ENCODE measurements at regions not wholly inside any gene's neighbourhood (a gene's known extent, or its start where the extent isn't known, plus 50 kb on each side); places are given as distances from the start of the nearest gene placed in this dataset.
"Not testable (repeated sequence)": the region's sequence is repeated elsewhere in the genome, so short reads cannot be mapped to it uniquely, and the experiment has no call there.

DNA sequence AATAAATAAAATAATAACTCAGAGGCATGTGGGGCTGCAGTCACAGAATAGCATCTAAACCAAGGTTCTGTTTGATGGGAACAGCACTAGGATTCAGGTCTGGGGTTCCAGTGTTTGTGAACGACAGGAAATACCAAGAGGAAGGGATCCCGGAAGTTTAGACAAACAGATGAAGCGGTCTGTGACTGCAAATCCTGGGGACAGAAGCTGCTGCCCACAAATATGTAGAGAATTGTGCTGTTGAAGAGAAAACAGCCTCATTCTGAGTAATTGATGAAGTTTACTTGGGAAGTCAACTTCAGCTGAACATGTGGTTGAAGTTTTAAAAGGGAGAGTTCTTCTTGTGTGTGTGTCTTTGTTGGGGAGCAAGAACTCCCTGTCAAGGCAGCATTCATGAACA is 98.4 kb upstream of the TBX5 start:
- Mint-ChIP-seq H3K9me3 (no peaks in the 10 kb centered on the region), H3K27ac (no peak overlapping the region), H3K4me1 (ENCODE audit: unreplicated experiment) (no peaks in the 10 kb centered on the region), H3K27me3 (peaks cover 81% of the 10 kb centered on the region), H3K4me3 (no peak overlapping the region), H3K36me3 (no peaks in the 10 kb centered on the region)
- no peak for DNase-seq (ENCODE audit: extremely low spot score, unreplicated experiment)
- no peak for TF ChIP-seq CTCF (conservative IDR thresholded peaks at IDR 0.05)

- Mint-ChIP-seq H3K27me3 (peaks cover 86% of the 10 kb centered on the region), H3K27ac (no peak overlapping the region), H3K4me3 (peak overlapping the region; percentile 51)
Measured at GRCh38 chr12:114501474-114501807, 95.5 kb upstream of the TBX5 start.

GRCh38 chr12:114500775-114501473 is 95.0 kb upstream of the TBX5 start:
- Mint-ChIP-seq H3K36me3 (no peaks in the 10 kb centered on the region), H3K9me3 (no peaks in the 10 kb centered on the region), H3K27me3 (peaks cover 87% of the 10 kb centered on the region), H3K27ac (no peak overlapping the region), H3K4me3 (peak overlapping the region; percentile 51), H3K4me1 (ENCODE audit: unreplicated experiment) (no peaks in the 10 kb centered on the region)
- no peak for TF ChIP-seq CTCF (conservative IDR thresholded peaks at IDR 0.05)
- DNase-seq (ENCODE audit: extremely low spot score, unreplicated experiment), result no peak

More at GRCh38 chr12:114501474-114501807, 95.5 kb upstream of the TBX5 start:
- no peaks in the 10 kb centered on the region for H3K36me3 Mint-ChIP-seq
- TF ChIP-seq CTCF (conservative IDR thresholded peaks at IDR 0.05), result no peak
- DNase-seq (ENCODE audit: extremely low spot score, unreplicated experiment), result no peak
- H3K9me3 Mint-ChIP-seq, result no peaks in the 10 kb centered on the region
- no peaks in the 10 kb centered on the region for H3K4me1 Mint-ChIP-seq (ENCODE audit: unreplicated experiment)

DNA sequence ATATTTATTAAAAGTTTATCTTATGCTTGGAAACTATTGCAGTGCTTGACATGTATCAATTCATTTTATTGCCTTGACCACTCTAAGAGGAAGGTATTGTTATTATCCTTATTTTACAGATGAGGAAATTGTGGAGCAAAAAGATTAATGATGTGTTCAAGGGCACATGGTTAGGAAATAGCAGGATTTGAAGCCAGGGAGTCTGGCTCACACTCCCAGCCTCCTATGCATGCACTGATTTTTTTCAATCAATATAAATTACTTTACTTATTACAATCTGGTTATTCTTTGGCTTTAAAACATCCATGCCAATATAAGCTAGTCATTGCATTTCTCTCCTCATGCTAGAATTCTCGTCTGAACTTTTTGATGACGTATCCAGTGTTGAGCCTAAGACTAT is 94.2 kb upstream of the TBX5 start:
- no peak for DNase-seq (ENCODE audit: extremely low spot score, unreplicated experiment)
- no peaks in the 10 kb centered on the region for H3K4me1 Mint-ChIP-seq (ENCODE audit: unreplicated experiment)
- H3K9me3 Mint-ChIP-seq, result no peaks in the 10 kb centered on the region
- H3K4me3 Mint-ChIP-seq, result no peak overlapping the region
- H3K36me3 Mint-ChIP-seq, result no peaks in the 10 kb centered on the region
- no peak overlapping the region for H3K27ac Mint-ChIP-seq
- TF ChIP-seq CTCF (conservative IDR thresholded peaks at IDR 0.05), result no peak
- H3K27me3 Mint-ChIP-seq, result peaks cover 88% of the 10 kb centered on the region

DNA sequence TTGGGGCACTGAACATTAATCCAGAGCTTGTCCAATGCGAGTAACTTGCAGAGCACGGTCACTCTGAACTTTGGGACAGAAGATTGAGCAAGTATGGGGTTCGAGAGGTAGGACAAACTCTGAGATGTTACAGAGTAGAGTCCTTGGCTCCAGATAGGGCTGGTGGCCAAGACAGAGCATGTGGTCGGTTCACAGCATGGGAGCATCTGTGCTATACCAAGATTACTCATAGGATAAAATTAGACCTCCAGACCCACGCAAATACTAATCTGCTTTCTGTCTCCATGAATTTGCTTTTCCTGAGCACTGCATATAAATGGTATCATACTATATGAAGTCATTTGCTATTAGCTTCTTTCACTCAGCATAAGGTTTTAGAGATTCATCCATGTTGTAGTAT is 93.4 kb upstream of the TBX5 start:
- Mint-ChIP-seq H3K27ac (no peak overlapping the region), H3K4me3 (no peak overlapping the region), H3K27me3 (peaks cover 90% of the 10 kb centered on the region), H3K36me3 (no peaks in the 10 kb centered on the region), H3K9me3 (no peaks in the 10 kb centered on the region), H3K4me1 (ENCODE audit: unreplicated experiment) (no peaks in the 10 kb centered on the region)
- DNase-seq (ENCODE audit: extremely low spot score, unreplicated experiment), result no peak
- no peak for TF ChIP-seq CTCF (conservative IDR thresholded peaks at IDR 0.05)

DNA sequence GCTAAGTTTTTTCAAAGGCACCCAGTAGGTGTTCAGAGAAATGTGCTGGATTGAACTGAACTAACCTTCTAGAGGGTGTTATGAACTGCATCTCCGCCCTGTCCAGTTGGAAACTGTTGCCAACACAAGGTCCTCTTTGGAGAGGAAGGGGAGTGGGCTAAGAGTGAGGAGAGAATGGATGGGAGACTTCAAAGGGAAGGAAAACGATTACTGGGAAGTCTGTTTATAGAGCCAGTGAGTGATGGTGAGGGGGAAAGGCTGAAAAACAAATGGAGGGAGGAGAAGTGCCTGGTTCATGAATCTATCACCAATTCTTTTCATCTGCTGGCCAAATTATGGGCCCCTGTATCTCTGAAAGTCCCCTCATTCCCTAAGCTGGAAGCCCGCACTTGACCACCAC is 86.0 kb upstream of the TBX5 start:
- no peak for DNase-seq (ENCODE audit: extremely low spot score, unreplicated experiment)

DNA sequence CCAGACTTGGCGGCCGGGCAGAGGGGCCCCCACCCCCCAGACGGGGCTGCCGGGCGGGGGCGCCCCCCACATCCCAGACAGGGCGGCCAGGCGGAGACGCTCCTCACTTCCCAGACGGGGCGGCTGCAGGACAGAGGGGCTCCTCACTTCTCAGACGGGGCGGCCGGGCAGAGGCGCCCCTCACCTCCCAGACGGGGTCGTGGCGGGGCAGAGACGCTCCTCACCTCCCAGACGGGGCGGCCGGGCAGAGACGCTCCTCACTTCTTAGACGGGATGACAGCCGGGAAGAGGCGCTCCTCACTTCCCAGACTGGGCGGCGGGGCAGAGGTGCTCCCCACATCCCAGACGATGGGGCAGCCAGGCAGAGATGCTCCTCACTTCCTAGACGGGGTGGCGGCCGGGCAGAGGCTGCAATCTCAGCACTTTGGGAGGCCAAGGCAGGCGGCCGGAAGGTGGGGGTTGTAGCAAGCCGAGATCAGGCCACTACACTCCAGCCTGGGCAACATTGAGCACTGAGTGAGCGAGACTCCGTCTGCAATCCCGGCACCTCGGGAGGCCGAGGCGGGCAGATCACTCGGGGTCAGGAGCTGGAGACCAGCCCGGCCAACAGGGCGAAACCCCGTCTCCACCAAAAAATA is 79.0 kb upstream of the TBX5 start:
- DNase-seq (ENCODE audit: extremely low spot score, unreplicated experiment), result not testable (repeated sequence)

More for the DNA sequence above, 86.0 kb upstream of the TBX5 start:
- no peak for TF ChIP-seq CTCF (conservative IDR thresholded peaks at IDR 0.05)
- Mint-ChIP-seq H3K27ac (no peak overlapping the region), H3K4me1 (ENCODE audit: unreplicated experiment) (no peaks in the 10 kb centered on the region), H3K4me3 (no peak overlapping the region), H3K9me3 (no peaks in the 10 kb centered on the region), H3K27me3 (peaks cover 85% of the 10 kb centered on the region), H3K36me3 (no peaks in the 10 kb centered on the region)

More for the DNA sequence above, 79.0 kb upstream of the TBX5 start:
- H3K36me3 Mint-ChIP-seq; H3K9me3 Mint-ChIP-seq; H3K4me3 Mint-ChIP-seq; H3K27ac Mint-ChIP-seq; H3K4me1 Mint-ChIP-seq (ENCODE audit: unreplicated experiment): not testable (repeated sequence)
- peaks cover 79% of the 10 kb centered on the region for H3K27me3 Mint-ChIP-seq

All from type B pancreatic cell (in vitro differentiated cells).